ENCODE measurements at regions not wholly inside any gene's neighbourhood (a gene's known extent, or its start where the extent isn't known, plus 50 kb on each side); places are given as distances from the start of the nearest gene placed in this dataset.
A peak's percentile ranks its signal among the peaks of the same experiment; 100 is the strongest.

- Mint-ChIP-seq H3K27me3 (ENCODE audit: low read depth) (no peaks in the 10 kb centered on the region), H3K4me1 (peaks cover 14% of the 10 kb centered on the region), H3K36me3 (ENCODE audit: low read depth) (no peaks in the 10 kb centered on the region), H3K9me3 (peaks cover 4% of the 10 kb centered on the region), H3K27ac (ENCODE audit: unreplicated experiment) (no peak overlapping the region), H3K4me3 (no peak overlapping the region)
- no peak for TF ChIP-seq CTCF (conservative IDR thresholded peaks at IDR 0.05)
- no peak for DNase-seq (ENCODE audit: low read depth, low spot score)
These were observed 622.1 kb upstream of the ARGLU1 start for GRCh38 chr13:107190065-107190464.

GRCh38 chr13:107185889-107186288 lies 618.0 kb upstream of the ARGLU1 start:
- peaks cover 3% of the 10 kb centered on the region for H3K36me3 Mint-ChIP-seq (ENCODE audit: low read depth)
- no peak overlapping the region for H3K27ac Mint-ChIP-seq (ENCODE audit: unreplicated experiment)
- DNase-seq (ENCODE audit: low read depth, low spot score) = no peak
- TF ChIP-seq CTCF (conservative IDR thresholded peaks at IDR 0.05) = no peak
- H3K9me3 Mint-ChIP-seq = no peaks in the 10 kb centered on the region
- H3K4me1 Mint-ChIP-seq = peaks cover 14% of the 10 kb centered on the region
- no peak overlapping the region for H3K4me3 Mint-ChIP-seq
- no peaks in the 10 kb centered on the region for H3K27me3 Mint-ChIP-seq (ENCODE audit: low read depth)

- no peaks in the 10 kb centered on the region for H3K27me3 Mint-ChIP-seq (ENCODE audit: low read depth)
- no peaks in the 10 kb centered on the region for H3K36me3 Mint-ChIP-seq (ENCODE audit: low read depth)
- no peak overlapping the region for H3K4me3 Mint-ChIP-seq
- no peaks in the 10 kb centered on the region for H3K4me1 Mint-ChIP-seq
- no peak for DNase-seq (ENCODE audit: low read depth, low spot score)
- TF ChIP-seq CTCF (conservative IDR thresholded peaks at IDR 0.05) = no peak
- peaks cover 6% of the 10 kb centered on the region for H3K9me3 Mint-ChIP-seq
- H3K27ac Mint-ChIP-seq (ENCODE audit: unreplicated experiment) = no peak overlapping the region
These were observed 602.5 kb upstream of the ARGLU1 start for GRCh38 chr13:107170270-107170931.

GRCh38 chr13:107157271-107157670 lies 589.3 kb upstream of the ARGLU1 start:
- Mint-ChIP-seq H3K27ac (ENCODE audit: unreplicated experiment) (no peak overlapping the region), H3K4me1 (peaks cover 4% of the 10 kb centered on the region), H3K4me3 (no peak overlapping the region), H3K9me3 (no peaks in the 10 kb centered on the region), H3K27me3 (ENCODE audit: low read depth) (no peaks in the 10 kb centered on the region), H3K36me3 (ENCODE audit: low read depth) (no peaks in the 10 kb centered on the region)
- TF ChIP-seq CTCF (conservative IDR thresholded peaks at IDR 0.05) = no peak
- no peak for DNase-seq (ENCODE audit: low read depth, low spot score)

GRCh38 chr13:107144432-107144831 lies 576.5 kb upstream of the ARGLU1 start:
- peak; percentile 47 for TF ChIP-seq CTCF (conservative IDR thresholded peaks at IDR 0.05)
- peaks cover 4% of the 10 kb centered on the region for H3K36me3 Mint-ChIP-seq (ENCODE audit: low read depth)
- DNase-seq (ENCODE audit: low read depth, low spot score) = no peak
- H3K9me3 Mint-ChIP-seq = peaks cover 7% of the 10 kb centered on the region
- peaks cover 4% of the 10 kb centered on the region for H3K4me1 Mint-ChIP-seq
- H3K4me3 Mint-ChIP-seq = no peak overlapping the region
- no peak overlapping the region for H3K27ac Mint-ChIP-seq (ENCODE audit: unreplicated experiment)
- H3K27me3 Mint-ChIP-seq (ENCODE audit: low read depth) = no peaks in the 10 kb centered on the region

Measured in neural crest cell (in vitro differentiated cells).